ENCODE measurements at regions not wholly inside any gene's neighbourhood (a gene's known extent, or its start where the extent isn't known, plus 50 kb on each side); places are given as distances from the start of the nearest gene placed in this dataset.

- H3K4me3 Mint-ChIP-seq = no peak overlapping the region
- H3K27me3 ChIP-seq (ENCODE audit: control insufficient read depth, insufficient read depth, low read length) = no peaks in the 10 kb centered on the region
- H3K27ac ChIP-seq (ENCODE audit: low read length) = no peak overlapping the region
- intact Hi-C loops (cut with micrococcal nuclease) = no loop called here
- no peaks in the 10 kb centered on the region for H3K36me3 ChIP-seq (ENCODE audit: control insufficient read depth, insufficient read depth, low read length)
- H3K4me3 ChIP-seq (ENCODE audit: low read length) = no peak overlapping the region
- ATAC-seq = no peak
- H3K9me3 Mint-ChIP-seq = no peaks in the 10 kb centered on the region
- H3K27me3 Mint-ChIP-seq (ENCODE audit: low read depth in 2 of 2) = peaks cover 2 to 14% of the 10 kb centered on the region in 2 donors
- no peak overlapping the region for H3K27ac Mint-ChIP-seq
- H3K4me1 Mint-ChIP-seq = no peaks in the 10 kb centered on the region
- H3K9me3 ChIP-seq (ENCODE audit: control insufficient read depth, insufficient read depth, low read length) = no peaks in the 10 kb centered on the region
- H3K36me3 Mint-ChIP-seq = no peaks in the 10 kb centered on the region
- no peaks in the 10 kb centered on the region for H3K4me1 ChIP-seq (ENCODE audit: control insufficient read depth, insufficient read depth, low read length)
- WGBS (ENCODE audit: insufficient coverage) = 78% methylated on average over 1 of the region's 2 CpGs
- TF ChIP-seq, protein P1, sequence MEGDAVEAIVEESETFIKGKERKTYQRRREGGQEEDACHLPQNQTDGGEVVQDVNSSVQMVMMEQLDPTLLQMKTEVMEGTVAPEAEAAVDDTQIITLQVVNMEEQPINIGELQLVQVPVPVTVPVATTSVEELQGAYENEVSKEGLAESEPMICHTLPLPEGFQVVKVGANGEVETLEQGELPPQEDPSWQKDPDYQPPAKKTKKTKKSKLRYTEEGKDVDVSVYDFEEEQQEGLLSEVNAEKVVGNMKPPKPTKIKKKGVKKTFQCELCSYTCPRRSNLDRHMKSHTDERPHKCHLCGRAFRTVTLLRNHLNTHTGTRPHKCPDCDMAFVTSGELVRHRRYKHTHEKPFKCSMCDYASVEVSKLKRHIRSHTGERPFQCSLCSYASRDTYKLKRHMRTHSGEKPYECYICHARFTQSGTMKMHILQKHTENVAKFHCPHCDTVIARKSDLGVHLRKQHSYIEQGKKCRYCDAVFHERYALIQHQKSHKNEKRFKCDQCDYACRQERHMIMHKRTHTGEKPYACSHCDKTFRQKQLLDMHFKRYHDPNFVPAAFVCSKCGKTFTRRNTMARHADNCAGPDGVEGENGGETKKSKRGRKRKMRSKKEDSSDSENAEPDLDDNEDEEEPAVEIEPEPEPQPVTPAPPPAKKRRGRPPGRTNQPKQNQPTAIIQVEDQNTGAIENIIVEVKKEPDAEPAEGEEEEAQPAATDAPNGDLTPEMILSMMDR (IDR thresholded peaks at IDR 0.05) = no peak
- DNase-seq = no peak
These were observed 166.9 kb upstream of the ATXN7L3B start for GRCh38 chr12:74370608-74371216.

- no peaks in the 10 kb centered on the region for H3K4me1 ChIP-seq (ENCODE audit: control insufficient read depth, insufficient read depth, low read length)
- WGBS (ENCODE audit: insufficient coverage) = 90% methylated on average over 5 of the region's 5 CpGs
- Mint-ChIP-seq H3K4me1 (no peaks in the 10 kb centered on the region), H3K4me3 (no peak overlapping the region), H3K9me3 (no peaks in the 10 kb centered on the region), H3K27me3 (ENCODE audit: low read depth in 2 of 2) (peaks cover 9 to 17% of the 10 kb centered on the region in 2 donors), H3K36me3 (no peaks in the 10 kb centered on the region), H3K27ac (no peak overlapping the region)
- ATAC-seq (no peak), DNase-seq (no peak)
- H3K9me3 ChIP-seq (ENCODE audit: control insufficient read depth, insufficient read depth, low read length) = no peaks in the 10 kb centered on the region
- TF ChIP-seq, protein P1 (IDR thresholded peaks at IDR 0.05) = no peak
- intact Hi-C loops (cut with micrococcal nuclease) = no loop called here
- H3K27ac ChIP-seq (ENCODE audit: low read length) = no peak overlapping the region
- no peak overlapping the region for H3K4me3 ChIP-seq (ENCODE audit: low read length)
- H3K27me3 ChIP-seq (ENCODE audit: control insufficient read depth, insufficient read depth, low read length) = peaks cover 3% of the 10 kb centered on the region
- H3K36me3 ChIP-seq (ENCODE audit: control insufficient read depth, insufficient read depth, low read length) = no peaks in the 10 kb centered on the region
These were observed 158.5 kb upstream of the ATXN7L3B start for GRCh38 chr12:74379114-74379513.

DNA sequence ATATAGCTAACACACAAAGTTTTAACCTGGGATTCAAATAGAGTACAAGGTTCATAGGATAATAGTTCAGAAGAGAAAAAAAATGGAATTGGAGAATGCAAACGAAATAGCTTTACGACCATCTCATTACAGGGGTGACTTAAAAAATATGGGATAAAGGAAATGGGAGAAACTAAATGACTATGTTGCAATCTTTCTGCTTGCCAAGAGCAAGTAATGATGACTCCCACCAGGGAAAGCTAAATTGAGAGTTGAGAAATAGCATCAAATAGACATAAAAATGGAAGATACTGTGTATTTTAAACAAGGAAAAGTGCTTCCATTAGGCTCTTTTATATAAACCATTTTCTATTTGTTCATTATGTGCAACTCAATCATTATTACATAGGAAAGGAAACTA, 155.7 kb upstream of the ATXN7L3B start:
- intact Hi-C loops (cut with micrococcal nuclease) = no loop called here
- Mint-ChIP-seq H3K4me1 (no peaks in the 10 kb centered on the region), H3K27me3 (ENCODE audit: low read depth in 2 of 2) (peaks cover 9 to 23% of the 10 kb centered on the region in 2 donors), H3K36me3 (no peaks in the 10 kb centered on the region), H3K4me3 (no peak overlapping the region), H3K27ac (no peak overlapping the region), H3K9me3 (no peaks in the 10 kb centered on the region)
- no peaks in the 10 kb centered on the region for H3K4me1 ChIP-seq (ENCODE audit: control insufficient read depth, insufficient read depth, low read length)
- H3K36me3 ChIP-seq (ENCODE audit: control insufficient read depth, insufficient read depth, low read length) = no peaks in the 10 kb centered on the region
- H3K9me3 ChIP-seq (ENCODE audit: control insufficient read depth, insufficient read depth, low read length) = no peaks in the 10 kb centered on the region
- DNase-seq (no peak), ATAC-seq (no peak)
- TF ChIP-seq, protein P1 (IDR thresholded peaks at IDR 0.05) = no peak
- no peak overlapping the region for H3K4me3 ChIP-seq (ENCODE audit: low read length)
- WGBS (ENCODE audit: insufficient coverage) = 92% methylated on average over 2 of the region's 2 CpGs
- H3K27me3 ChIP-seq (ENCODE audit: control insufficient read depth, insufficient read depth, low read length) = peaks cover 3% of the 10 kb centered on the region
- no peak overlapping the region for H3K27ac ChIP-seq (ENCODE audit: low read length)

DNA sequence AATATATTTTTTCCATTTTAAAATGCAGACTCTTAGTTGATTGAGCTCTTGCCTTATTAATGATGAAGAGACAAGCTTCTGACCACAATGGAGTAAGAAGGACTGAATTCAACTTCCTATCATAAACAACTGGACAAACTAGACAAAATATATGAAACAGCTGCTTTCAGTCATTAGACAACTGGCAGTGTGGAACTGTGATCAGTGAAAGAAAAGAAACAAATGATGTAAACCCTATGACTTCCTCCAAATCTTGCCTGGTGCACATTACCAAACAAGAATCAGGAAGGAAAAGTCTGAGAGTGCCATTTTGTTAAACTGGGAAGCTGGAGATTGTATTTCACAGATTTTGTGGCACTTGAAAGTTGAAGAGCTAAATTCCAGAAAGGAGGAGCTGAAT, 154.7 kb upstream of the ATXN7L3B start:
- no peaks in the 10 kb centered on the region for H3K4me1 Mint-ChIP-seq
- DNase-seq = no peak
- Histone ChIP-seq H3K4me1 (ENCODE audit: control insufficient read depth, insufficient read depth, low read length) (no peaks in the 10 kb centered on the region), H3K36me3 (ENCODE audit: control insufficient read depth, insufficient read depth, low read length) (no peaks in the 10 kb centered on the region), H3K27ac (ENCODE audit: low read length) (no peak overlapping the region), H3K27me3 (ENCODE audit: control insufficient read depth, insufficient read depth, low read length) (peaks cover 3% of the 10 kb centered on the region), H3K9me3 (ENCODE audit: control insufficient read depth, insufficient read depth, low read length) (no peaks in the 10 kb centered on the region), H3K4me3 (ENCODE audit: low read length) (no peak overlapping the region)
- peaks cover 9 to 23% of the 10 kb centered on the region in 2 donors for H3K27me3 Mint-ChIP-seq (ENCODE audit: low read depth in 2 of 2)
- H3K9me3 Mint-ChIP-seq = no peaks in the 10 kb centered on the region
- H3K4me3 Mint-ChIP-seq = no peak overlapping the region
- intact Hi-C loops (cut with micrococcal nuclease) = no loop called here
- no peak overlapping the region for H3K27ac Mint-ChIP-seq
- no peaks in the 10 kb centered on the region for H3K36me3 Mint-ChIP-seq
- ATAC-seq = no peak
- TF ChIP-seq, protein P1 (IDR thresholded peaks at IDR 0.05) = no peak

Data from natural killer cell (primary cell).